ENCODE measurements at regions not wholly inside any gene's neighbourhood (a gene's known extent, or its start where the extent isn't known, plus 50 kb on each side); places are given as distances from the start of the nearest gene placed in this dataset.

- no peak overlapping the region for H3K4me3 ChIP-seq (ENCODE audit: control insufficient read depth, low read depth, low read length)
- no peak for DNase-seq (ENCODE audit: low read depth)
- TF ChIP-seq CTCF (IDR thresholded peaks at IDR 0.05; ENCODE audit: control insufficient read depth, insufficient read depth, low read depth, low read length, missing control alignments) = no peak
Observed at GRCh38 chr2:181285116-181285515, 172.1 kb upstream of the ITGA4 start.

- DNase-seq (ENCODE audit: low read depth) = no peak
- H3K4me3 ChIP-seq (ENCODE audit: control insufficient read depth, low read depth, low read length) = no peak overlapping the region
- TF ChIP-seq CTCF (IDR thresholded peaks at IDR 0.05; ENCODE audit: control insufficient read depth, insufficient read depth, low read depth, low read length, missing control alignments) = no peak
Observed at GRCh38 chr2:181289698-181290097, 167.5 kb upstream of the ITGA4 start.

GRCh38 chr2:181290182-181290581 lies 167.0 kb upstream of the ITGA4 start:
- no peak overlapping the region for H3K4me3 ChIP-seq (ENCODE audit: control insufficient read depth, low read depth, low read length)
- DNase-seq (ENCODE audit: low read depth) = no peak
- no peak for TF ChIP-seq CTCF (IDR thresholded peaks at IDR 0.05; ENCODE audit: control insufficient read depth, insufficient read depth, low read depth, low read length, missing control alignments)

GRCh38 chr2:181294979-181295378 lies 162.2 kb upstream of the ITGA4 start:
- TF ChIP-seq CTCF (IDR thresholded peaks at IDR 0.05; ENCODE audit: control insufficient read depth, insufficient read depth, low read depth, low read length, missing control alignments) = no peak
- no peak overlapping the region for H3K4me3 ChIP-seq (ENCODE audit: control insufficient read depth, low read depth, low read length)
- DNase-seq (ENCODE audit: low read depth) = no peak

GRCh38 chr2:181300600-181301291 lies 156.4 kb upstream of the ITGA4 start:
- H3K4me3 ChIP-seq (ENCODE audit: control insufficient read depth, low read depth, low read length) = no peak overlapping the region
- no peak for DNase-seq (ENCODE audit: low read depth)
- TF ChIP-seq CTCF (IDR thresholded peaks at IDR 0.05; ENCODE audit: control insufficient read depth, insufficient read depth, low read depth, low read length, missing control alignments) = no peak

- no peak overlapping the region for H3K4me3 ChIP-seq (ENCODE audit: control insufficient read depth, low read depth, low read length)
- no peak for TF ChIP-seq CTCF (IDR thresholded peaks at IDR 0.05; ENCODE audit: control insufficient read depth, insufficient read depth, low read depth, low read length, missing control alignments)
- DNase-seq (ENCODE audit: low read depth) = no peak
Observed at GRCh38 chr2:181304011-181304844, 153.0 kb upstream of the ITGA4 start.
